ENCODE measurements at regions not wholly inside any gene's neighbourhood (a gene's known extent, or its start where the extent isn't known, plus 50 kb on each side); places are given as distances from the start of the nearest gene placed in this dataset.
"Not testable (repeated sequence)": the region's sequence is repeated elsewhere in the genome, so short reads cannot be mapped to it uniquely, and the experiment has no call there.

DNA sequence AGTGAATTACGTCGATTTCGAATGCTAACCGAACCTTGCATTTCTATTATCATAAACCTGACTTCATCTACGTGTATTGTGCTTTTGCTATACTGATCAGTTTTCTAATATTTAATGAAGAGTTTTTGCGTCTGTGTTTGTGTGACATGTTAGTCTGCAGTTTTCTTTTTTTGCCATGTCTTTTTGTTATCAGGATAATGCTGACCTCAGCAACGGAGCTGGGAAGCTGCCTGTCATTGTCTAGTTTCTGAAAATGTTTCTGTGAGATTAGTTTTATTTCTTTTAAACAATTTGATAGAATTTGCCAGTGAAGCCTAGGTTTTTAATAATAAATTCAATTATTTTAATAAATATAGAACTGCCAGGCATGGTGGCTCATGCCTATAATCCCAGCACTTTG, 139.3 kb downstream of the LAT start:
- DNase-seq, result not testable (repeated sequence)

DNA sequence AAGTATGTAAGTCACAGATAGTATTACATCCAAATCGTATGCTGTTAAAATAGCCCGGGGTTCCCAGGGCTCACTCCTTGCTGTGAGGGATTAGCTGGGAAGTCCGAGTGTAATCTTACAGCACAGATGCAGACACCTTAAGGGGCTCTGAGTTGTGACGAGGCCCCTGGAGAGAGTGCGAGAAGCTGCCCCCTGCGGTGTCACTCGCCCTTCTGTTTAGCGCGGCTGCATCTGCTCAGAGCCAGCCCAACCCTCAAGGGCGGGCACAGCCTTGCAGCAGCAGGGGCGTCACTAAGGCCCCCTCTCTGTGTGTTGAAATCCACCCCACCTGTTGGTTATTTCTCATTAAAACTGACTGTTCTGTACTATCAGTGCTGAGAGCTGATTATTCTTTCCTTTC, 135.8 kb downstream of the LAT start:
- DNase-seq, result not testable (repeated sequence)

DNA sequence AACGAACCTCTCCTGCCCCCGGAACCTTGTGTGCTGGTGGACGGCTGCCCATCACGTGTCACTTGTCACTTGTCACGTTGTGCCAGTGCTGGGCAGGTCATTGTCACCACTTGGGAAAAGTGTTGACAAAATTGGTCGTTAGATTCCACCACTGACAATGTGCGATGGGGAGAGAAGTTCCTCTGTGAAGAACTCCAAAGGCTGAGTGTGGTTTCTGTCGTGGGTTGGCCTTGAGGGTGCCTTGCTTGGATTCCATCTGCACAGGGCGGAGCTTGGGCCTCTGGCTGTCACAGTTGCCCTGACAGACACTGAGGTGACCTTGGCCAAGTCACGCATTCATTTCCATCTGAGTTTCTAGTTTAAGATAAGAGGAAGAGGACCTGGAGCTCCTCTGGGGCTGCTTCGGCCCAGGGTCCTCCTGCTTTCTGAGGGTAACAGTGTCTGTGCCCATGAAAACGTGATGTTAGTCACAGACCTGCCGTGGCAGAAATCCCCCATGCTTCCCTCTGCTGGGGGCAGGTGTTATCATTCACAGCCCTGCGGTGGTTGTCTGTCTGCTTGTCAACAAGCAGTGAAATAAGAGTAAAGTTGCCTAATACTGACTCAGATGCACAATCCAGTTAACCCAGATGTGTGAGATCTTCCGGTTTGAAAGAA, 133.6 kb downstream of the LAT start:
- not testable (repeated sequence) for DNase-seq

DNA sequence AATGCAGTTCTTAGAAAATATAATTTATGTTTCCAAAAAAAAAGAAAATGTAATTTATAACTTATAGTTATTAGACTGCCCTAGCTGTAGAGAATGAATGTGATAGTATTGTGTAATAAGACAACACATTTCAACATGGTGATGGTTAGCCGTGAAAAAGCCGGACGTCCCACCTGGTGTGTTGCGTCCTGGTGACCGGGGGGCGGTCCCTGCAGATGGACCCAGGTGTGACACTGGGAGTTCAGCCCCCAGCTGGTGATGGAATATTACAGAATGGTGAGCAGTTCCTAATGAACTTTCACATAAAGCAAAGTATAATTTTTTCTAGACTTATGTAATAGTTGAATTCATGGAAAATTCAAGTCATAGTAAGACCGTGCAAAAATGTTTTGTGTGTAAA, 132.8 kb downstream of the LAT start:
- DNase-seq, result no peak

DNA sequence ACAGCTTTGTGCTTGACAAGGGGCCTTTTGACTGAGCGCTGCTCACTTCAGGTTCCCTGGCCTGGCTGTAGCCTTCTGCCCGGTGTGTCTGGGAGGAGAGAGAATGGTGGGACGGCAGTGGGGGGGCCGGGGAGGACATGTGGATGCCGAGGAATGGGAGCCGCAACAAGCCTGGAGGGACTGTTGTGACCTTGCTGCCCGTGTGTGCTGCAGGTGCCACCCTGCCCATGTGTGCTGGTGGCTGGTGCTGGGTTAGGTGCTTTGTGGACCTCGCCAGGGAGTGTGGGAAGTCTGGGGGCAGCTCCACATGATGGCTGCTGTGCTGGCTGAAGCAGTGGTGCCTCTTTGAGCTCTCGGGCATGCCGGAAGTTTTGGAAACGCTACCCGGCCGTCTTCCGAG, 132.1 kb downstream of the LAT start:
- DNase-seq, result no peak

DNA sequence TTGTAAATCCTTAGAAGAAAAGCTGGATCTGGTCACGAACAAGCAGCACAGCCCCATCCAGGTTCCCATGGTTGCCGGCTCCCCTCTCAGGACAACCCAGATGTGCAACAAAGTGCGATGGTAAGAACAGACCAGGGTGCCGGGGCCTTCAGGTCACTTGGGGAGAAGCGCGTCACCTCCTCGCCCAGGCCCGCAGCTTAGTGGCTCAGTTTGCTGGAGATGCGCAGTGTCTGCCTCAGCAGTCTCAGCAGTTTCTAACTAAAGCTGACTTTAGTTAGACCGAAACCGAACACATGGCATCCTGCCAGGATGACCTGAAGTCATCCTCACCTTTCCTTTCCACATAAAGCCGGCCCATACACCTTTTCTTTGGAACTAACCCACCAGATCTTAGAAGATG, 131.4 kb downstream of the LAT start:
- not testable (repeated sequence) for DNase-seq

DNA sequence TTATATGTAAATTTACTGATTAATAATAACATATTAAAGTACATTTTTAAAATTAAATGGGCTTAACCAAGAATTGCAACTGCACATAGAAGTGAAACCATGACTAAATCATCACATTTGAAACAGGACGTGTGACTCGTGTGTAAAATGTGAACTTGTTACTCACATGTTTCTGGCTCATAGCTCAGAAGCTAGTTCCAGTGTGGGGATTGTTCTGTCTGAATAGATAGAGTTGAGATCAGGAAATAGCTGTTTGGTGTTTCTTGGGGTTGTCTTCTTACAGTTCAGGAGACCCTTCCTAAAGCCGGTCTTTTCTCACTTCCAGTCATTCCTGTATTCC, 130.9 kb downstream of the LAT start:
- not testable (repeated sequence) for DNase-seq

DNA sequence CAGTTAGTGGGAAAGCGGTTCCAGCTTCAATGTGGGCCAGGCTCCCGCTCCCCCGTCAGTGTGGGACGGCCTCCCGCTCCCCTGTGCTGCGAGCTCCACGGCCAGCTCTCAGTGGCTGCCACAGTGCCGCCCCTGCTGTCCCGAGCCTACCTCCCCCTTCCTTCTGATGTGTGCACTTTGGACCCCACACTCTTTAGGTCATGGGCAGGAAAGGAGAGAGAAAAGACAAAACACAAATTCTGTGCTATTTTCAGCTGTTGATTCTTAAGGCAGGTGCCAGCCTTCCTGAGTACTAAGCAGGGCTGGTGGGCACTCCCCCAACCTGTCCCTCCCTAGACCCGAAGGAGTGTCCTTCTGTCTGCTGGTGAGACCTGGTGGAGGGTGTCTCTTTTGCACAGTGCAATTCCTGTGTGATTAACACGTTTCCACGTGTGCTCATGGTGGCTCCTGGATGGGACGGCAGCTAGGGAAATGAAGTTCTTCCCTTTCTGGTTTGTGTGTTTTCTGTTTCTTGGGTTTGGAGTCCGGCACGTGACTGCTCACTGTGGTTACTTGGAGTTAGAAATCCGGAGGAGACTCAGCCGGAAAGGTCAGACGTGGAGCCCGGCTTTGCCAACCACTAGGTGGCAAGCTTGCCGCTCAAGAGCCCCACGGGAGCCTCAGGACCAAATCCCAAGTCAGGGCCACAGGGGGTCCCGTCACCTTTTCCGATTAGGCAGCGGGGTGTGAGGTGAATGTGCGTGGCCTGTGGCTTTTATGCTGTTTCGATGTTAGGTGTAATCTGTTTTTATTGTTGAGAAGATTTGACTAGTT, 130.3 kb downstream of the LAT start:
- not testable (repeated sequence) for DNase-seq

DNA sequence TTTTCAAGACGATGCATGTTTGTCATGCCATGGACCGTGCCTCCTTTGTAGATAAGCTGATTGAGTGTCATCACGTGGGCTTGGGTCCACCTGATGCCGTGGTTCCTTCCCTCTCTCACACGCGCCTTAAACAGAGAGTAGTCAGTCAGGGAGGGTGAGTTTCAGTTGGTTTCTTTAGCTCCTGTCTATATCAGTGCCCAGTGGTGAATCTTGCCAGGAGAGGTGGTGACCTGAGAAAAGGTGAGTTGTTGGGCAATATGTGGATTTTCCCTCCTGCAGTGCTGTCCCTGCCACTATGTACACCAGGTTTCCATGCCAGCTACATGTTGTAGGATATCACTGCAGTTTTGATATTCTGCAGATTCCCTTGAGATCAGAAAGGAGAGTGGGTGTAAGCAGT, 129.7 kb downstream of the LAT start:
- DNase-seq, result no peak

DNA sequence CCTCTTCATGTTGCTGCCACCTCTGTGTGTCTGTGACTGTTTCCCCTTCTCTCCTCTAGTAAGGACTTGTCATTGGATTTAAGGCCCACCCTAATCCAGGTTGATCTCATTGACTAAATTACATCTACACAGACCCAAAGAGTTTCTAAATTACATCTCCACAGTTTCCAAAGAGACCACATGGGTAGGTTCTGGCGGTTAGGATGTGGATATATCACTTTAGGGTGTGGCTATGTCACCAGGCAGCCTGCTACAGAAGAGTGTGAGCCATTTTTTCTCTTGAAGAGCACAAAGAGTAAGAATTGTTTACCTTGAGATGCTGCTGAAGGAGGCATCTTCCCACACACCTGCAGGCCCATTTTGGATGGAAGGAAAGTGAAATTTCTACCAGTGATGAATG, 128.6 kb downstream of the LAT start:
- not testable (repeated sequence) for DNase-seq

DNA sequence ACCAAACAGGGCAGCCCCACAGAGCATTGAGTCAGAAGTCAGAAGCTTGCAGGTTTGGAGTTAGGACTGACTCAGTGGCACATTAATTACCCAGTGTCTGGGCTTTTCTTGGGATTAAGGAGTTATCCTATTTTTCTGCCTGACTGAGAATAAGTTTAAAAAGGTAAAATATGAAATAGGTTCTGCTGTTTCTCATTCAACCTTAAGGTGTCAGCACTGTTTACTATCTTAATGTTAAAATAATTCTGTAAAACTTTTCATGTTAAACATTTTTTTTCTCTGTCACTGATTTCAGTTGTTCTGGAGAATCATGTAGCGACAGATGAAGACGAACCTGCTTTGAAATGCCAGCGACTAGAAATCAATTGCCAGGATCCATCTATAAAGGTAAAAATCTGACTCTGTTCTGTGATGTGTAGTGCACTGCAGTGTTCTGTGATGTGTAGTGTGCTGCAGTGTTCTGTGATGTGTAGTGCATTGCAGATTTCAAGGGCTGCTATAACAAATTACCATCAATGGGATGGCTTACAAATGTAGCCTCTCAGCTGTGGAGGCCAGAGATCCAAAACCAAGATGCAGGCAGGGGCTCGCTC, 128.0 kb downstream of the LAT start:
- DNase-seq, result no peak

DNA sequence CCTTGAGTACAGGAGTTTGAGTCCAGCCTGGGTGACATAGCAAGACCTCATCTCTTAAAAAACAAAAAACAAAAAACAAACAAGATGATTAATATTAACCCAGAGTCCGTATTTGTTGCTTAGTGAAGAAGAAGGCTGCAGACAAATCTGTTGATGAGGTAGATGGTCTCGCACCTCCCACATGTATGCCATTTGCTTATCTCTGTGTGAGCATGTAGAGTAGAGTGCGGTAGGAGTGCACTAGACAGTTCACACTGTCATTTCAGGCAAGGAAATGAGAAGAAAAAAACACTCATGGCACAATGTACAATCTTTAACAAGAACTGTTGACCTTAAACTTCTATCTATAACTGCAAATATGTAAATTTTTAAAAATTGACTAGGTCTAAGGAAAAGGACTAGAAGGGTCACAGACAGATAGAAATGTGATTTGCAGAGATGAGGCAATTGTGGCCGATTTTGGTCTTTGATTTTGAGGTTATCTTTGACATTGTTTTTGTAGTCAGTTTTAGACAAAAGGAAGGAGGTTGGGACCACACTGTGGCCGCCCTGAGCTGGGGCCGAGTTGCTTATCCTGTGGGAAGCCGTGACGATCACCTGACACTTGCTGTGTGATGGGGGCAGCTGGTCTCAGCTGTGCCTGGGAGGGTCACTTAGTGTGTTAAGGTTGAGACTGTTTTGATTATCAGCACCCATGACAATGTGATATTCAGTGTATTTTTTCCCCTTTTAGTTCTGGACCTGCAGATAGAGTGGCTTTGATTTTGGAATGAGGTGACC, 127.2 kb downstream of the LAT start:
- DNase-seq, result not testable (repeated sequence)

DNA sequence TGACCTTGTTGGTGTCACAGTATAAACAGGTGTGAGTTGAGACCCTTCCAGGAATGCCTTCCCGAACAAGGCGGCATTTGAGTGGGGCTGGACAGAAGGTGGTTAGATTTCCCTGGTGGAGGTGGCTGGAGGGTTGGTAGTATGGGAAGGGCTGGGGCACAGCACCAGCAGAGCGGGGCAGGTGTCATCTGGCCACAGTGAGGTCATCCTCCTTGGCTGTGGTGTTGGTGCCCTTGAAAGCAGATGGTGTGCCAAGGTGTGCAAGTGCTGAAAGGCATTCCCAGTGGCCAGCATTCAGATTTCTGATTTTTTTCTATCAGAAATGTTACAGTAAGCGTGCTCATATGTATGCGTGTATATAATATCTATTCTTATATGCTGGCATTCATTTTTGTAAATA, 126.6 kb downstream of the LAT start:
- DNase-seq, result no peak

DNA sequence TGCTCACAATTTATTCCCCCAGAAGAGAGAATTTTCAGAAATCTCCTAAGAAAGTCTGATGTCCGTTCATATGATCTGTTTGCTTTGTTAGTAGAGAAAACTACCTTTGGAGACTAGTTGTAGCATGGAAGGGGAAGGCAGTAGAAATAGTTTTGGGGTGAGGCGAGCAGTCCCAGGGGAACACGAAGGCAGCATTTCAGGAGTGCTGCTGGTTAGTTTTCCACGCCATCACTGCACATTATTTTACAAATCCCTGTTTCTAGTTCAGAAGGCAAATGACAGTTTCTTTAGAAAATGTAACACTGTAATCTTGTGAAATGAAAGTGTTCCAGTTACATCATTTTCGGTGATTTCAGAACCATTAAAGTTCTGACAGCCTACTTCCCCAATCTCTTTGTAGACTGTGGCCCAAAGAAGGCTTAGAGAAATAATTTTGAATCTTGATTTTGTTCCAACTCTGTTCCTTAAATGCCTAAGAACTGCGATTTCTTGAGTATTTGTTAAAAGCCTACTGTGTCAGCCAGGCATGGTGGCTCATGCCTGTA, 123.8 kb downstream of the LAT start:
- DNase-seq, result not testable (repeated sequence)

DNA sequence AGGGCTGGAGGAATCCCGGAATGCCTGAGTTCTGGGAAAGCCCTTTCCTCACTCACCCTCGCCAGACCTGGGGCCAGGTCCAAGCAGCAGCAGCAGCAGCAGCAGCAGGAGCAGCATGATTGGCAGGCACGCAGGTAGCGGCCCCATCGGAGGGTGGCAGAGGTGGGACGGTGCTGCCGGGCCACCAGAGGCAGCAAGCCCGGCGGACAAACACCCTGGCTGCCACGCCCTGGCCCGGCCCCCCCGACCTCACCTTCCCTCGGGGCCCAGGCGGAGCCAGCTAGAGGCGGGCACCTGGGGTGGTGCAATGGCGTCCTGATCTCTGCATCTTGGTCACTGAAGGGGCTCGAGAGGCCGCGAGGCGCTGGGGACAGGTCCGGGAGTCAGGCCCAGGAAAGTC, 122.4 kb downstream of the LAT start:
- no peak for DNase-seq

DNA sequence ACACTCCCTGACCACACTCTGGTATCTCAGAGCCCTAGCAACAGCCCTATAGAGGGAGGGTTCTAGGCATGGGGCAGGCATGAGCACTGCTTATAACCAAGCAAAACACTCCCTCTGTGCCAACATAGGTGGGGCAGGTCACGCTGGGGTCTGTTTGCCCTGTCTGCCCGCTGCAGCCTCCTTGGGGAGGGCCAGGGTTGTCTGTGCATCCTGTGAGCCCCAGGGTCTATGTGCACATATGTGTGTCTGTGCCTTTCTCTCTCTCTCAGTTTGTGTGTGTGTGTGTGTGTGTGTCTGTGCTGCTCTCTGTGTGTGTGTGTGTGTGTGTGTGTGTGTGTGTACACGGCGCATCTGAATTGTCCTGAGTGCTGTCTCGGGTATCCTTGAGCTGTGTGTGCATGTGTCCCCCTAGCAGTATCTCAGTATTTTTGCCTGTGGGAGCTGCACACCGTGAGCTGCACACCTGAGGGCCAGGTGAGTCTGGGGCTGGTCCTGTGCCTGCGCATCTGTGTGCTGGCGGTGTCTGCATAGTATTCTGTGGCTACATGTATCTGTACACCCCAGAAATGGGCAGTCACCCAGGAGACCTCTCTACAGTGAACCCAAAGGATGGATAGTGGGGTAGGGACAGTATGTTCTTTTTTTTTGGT, 121.5 kb downstream of the LAT start:
- not testable (repeated sequence) for DNase-seq

DNA sequence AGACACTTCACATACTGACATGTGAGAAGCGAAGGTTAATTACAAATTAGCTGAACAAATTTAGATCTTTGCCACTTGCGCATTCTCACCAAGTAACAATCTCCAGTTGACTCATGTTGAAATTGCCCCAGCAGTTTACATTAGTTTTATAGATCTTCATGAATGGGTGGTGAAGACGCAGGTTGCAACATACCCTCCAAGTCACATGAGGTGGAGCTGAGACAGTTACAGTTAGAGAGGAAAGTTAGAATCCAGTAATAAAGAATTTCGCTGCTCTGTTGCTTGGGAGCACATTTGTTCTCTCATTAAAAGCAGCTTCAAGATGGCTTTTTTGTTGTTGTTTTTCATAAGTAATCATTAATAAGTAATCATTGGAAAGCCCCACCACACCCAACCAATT, 119.7 kb downstream of the LAT start:
- DNase-seq, result not testable (repeated sequence)

DNA sequence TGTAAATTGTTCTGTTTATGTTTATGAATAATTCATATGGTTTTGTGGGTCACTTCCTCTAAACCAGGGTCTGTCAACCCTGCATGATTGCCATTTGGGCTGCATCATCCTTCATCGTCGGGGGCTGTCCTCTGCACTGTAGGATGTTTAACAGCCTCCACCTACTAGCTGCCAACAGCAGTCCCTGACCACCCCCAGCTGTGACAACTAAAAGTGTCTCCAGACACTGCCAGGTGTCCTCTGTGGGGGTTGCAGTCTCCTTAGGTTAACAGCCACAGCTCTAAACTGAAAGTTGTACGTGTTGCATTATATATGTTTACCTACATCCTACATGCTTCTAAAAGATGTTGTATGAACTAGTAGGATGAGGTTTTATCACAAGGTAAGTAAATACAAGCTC, 113.1 kb downstream of the LAT start:
- not testable (repeated sequence) for DNase-seq

DNA sequence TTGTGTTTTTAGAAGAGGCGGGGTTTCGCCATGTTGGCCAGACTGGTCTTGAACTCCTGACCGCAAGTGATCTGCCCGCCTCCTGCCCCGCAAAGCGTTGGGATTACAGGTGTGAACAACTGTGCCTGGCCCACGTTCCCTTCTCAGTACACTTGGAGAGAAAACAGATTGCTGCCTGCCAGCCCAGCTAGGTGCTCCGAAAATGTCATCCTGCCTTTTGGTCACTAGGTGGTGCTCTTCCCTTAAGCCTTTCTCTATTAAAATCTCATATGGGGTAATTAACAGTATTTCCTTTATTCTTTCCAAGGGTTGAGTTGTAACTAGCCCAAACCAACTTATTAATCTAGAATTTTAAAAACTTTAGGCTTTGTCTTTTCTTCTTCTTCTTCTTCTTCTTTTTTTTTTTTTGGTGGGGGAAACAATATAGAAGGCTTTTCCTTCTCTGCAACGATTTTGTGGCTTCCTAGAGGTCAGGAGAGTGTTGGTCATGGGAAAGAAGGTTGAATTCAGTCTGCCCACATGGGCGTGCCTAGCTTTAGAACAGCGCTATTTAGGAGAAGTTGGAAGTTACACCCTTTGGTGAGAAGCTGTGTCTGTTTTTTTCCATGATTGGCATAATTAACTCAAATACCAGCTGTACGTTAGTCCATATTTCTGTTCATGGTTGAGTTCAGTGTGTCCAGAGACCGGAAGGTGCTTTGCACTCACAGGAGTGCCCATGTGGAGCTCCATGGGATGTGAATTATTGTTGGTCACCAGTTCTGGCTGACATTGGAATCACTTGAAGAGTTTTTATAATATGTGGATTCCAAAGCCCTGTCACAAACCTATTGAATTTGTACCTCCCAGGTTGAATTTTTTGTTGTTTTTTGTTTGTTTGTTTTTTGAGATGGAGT, 110.1 kb downstream of the LAT start:
- not testable (repeated sequence) for DNase-seq

DNA sequence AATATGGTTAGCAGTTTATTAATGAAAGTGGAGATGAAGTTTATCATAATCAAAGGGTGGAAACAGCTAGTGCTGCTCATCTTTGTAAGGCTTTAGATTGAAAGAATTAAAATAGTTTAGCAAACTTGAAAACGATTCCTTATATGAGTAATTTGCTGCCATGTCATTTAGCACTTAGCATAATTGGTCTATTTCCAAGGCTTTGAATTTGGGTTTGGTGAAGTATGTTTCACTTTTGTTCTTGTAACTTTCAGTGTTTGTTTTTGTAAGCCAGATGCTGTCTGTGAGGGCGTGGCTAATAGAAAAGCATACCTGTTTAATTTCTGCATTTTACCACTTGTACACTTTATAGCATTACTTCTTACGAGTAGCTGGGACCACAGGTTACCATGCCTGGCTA, 109.5 kb downstream of the LAT start:
- not testable (repeated sequence) for DNase-seq

DNA sequence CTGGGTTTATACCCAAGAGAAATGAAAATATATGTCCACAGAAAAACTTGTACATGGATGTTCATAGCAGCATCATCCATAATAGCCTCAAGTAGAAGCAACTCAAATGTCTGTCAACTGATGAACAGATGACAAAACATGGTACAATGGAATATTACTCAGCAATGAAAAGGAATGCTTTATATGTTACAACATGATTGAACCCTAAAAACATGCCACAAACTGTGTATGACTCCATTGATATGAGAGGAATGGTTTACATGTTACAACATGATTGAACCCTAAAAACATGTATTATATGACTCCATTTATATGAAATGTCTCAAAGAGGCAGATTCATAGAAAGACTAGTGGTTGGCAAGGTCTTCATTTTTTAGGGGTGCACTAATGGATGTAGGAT, 104.8 kb downstream of the LAT start:
- DNase-seq, result not testable (repeated sequence)

All from COR-L47 (cell line).